ENCODE measurements at regions not wholly inside any gene's neighbourhood (a gene's known extent, or its start where the extent isn't known, plus 50 kb on each side); places are given as distances from the start of the nearest gene placed in this dataset.

GRCh38 chr4:117821834-117822233, 212.5 kb upstream of the NDST3 start:
- TF ChIP-seq, protein P1, sequence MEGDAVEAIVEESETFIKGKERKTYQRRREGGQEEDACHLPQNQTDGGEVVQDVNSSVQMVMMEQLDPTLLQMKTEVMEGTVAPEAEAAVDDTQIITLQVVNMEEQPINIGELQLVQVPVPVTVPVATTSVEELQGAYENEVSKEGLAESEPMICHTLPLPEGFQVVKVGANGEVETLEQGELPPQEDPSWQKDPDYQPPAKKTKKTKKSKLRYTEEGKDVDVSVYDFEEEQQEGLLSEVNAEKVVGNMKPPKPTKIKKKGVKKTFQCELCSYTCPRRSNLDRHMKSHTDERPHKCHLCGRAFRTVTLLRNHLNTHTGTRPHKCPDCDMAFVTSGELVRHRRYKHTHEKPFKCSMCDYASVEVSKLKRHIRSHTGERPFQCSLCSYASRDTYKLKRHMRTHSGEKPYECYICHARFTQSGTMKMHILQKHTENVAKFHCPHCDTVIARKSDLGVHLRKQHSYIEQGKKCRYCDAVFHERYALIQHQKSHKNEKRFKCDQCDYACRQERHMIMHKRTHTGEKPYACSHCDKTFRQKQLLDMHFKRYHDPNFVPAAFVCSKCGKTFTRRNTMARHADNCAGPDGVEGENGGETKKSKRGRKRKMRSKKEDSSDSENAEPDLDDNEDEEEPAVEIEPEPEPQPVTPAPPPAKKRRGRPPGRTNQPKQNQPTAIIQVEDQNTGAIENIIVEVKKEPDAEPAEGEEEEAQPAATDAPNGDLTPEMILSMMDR (IDR thresholded peaks at IDR 0.05; ENCODE audit: insufficient read depth, low read length): no peak
- TF ChIP-seq POLR2AphosphoS5 (IDR thresholded peaks at IDR 0.05; ENCODE audit: low read depth): no peak
